Fibroblast of pulmonary artery (primary cell): ENCODE measurements at regions not wholly inside any gene's neighbourhood (a gene's known extent, or its start where the extent isn't known, plus 50 kb on each side); places are given as distances from the start of the nearest gene placed in this dataset.

Experiments
- DNase-seq: peaks from one replicate; pipeline ENCODE4 v3.0.0-alpha.2; 2010; ENCODE audit warnings: low read depth
- H3K4me3 ChIP-seq: replicated peaks from 2 replicates; pipeline ENCODE4 v1.5.1; 2011; ENCODE audit warnings: low read depth, mild to moderate bottlenecking, control low read depth, low read length, moderate library complexity
- CTCF ChIP-seq: IDR thresholded peaks from 2 replicates; pipeline ENCODE4 v1.5.1; 2011; ENCODE audit warnings: mild to moderate bottlenecking, control low read depth, low read length, inconsistent platforms; ENCODE audit errors: missing control alignments

- H3K4me3 ChIP-seq = no peak overlapping the region
- no peak for DNase-seq
- TF ChIP-seq CTCF = no peak
These were observed 590.2 kb upstream of the UBE2E2 start for GRCh38 chr3:22612927-22613326.

- H3K4me3 ChIP-seq = no peak overlapping the region
- no peak for DNase-seq
- no peak for TF ChIP-seq CTCF
These were observed 587.3 kb upstream of the UBE2E2 start for GRCh38 chr3:22615790-22616189.

GRCh38 chr3:22617372-22617771 lies 585.8 kb upstream of the UBE2E2 start:
- DNase-seq = no peak
- no peak for TF ChIP-seq CTCF
- no peak overlapping the region for H3K4me3 ChIP-seq

GRCh38 chr3:22620498-22620897 lies 582.6 kb upstream of the UBE2E2 start:
- no peak for TF ChIP-seq CTCF
- no peak overlapping the region for H3K4me3 ChIP-seq
- no peak for DNase-seq

- TF ChIP-seq CTCF = no peak
- no peak overlapping the region for H3K4me3 ChIP-seq
- no peak for DNase-seq
These were observed 581.8 kb upstream of the UBE2E2 start for GRCh38 chr3:22621205-22621809.

- no peak for DNase-seq
- H3K4me3 ChIP-seq = no peak overlapping the region
- TF ChIP-seq CTCF = no peak
These were observed 575.1 kb upstream of the UBE2E2 start for GRCh38 chr3:22627993-22628499.

GRCh38 chr3:22632536-22632935 lies 570.6 kb upstream of the UBE2E2 start:
- H3K4me3 ChIP-seq = no peak overlapping the region
- no peak for TF ChIP-seq CTCF
- DNase-seq = no peak
